SK-N-SH treated with all-trans-retinoic acid at 6 μM for 48 hours (cell line): ENCODE measurements at regions not wholly inside any gene's neighbourhood (a gene's known extent, or its start where the extent isn't known, plus 50 kb on each side); places are given as distances from the start of the nearest gene placed in this dataset.
"Not testable (repeated sequence)": the region's sequence is repeated elsewhere in the genome, so short reads cannot be mapped to it uniquely, and the experiment has no call there.

Experiments
- ATAC-seq: fragments of 200-7000 bp; cut with Tn5 transposase; 3 replicates; pipeline ENCODE4 v1.9.1; 2020; ENCODE audit warnings: mild to moderate bottlenecking, moderate library complexity
- ARNTL ChIP-seq: fragments of 450-650 bp; formaldehyde crosslinking; IDR thresholded peaks from 2 replicates; pipeline ENCODE4 v1.5.0; 2020; ENCODE audit warnings: low read depth, mild to moderate bottlenecking, moderate library complexity, borderline replicate concordance
- BACH2 ChIP-seq: fragments of 250-450 bp; sonication (Bioruptor Pico); IDR thresholded peaks from 2 replicates; pipeline ENCODE4 v1.9.0; 2021; ENCODE audit warnings: mild to moderate bottlenecking, borderline replicate concordance
- CREB5 ChIP-seq: fragments of 250-450 bp; sonication (Bioruptor Pico); IDR thresholded peaks from 2 replicates; pipeline ENCODE4 v1.5.1; 2020; ENCODE audit warnings: low read depth, mild to moderate bottlenecking, moderate library complexity
- ESRRG ChIP-seq: fragments of 250-450 bp; sonication (Bioruptor Pico); IDR thresholded peaks from 2 replicates; pipeline ENCODE4 v1.6.1; 2021; ENCODE audit warnings: mild to moderate bottlenecking
- GLIS3 ChIP-seq: fragments of 250-450 bp; sonication (Bioruptor Pico); IDR thresholded peaks from 2 replicates; pipeline ENCODE4 v1.5.0; 2020; ENCODE audit warnings: mild to moderate bottlenecking, moderate library complexity
- ISL1 ChIP-seq: fragments of 250-450 bp; sonication (Bioruptor Pico); IDR thresholded peaks from 2 replicates; pipeline ENCODE4 v2.1.2; 2022; ENCODE audit warnings: mild to moderate bottlenecking, moderate library complexity
- OSR1 ChIP-seq: fragments of 250-450 bp; sonication (Bioruptor Pico); IDR thresholded peaks from 2 replicates; pipeline ENCODE4 v1.8.0; 2022; ENCODE audit warnings: moderate library complexity, mild to moderate bottlenecking, inconsistent platforms
- PATZ1 ChIP-seq: fragments of 250-450 bp; sonication (Bioruptor Pico); IDR thresholded peaks from 2 replicates; pipeline ENCODE4 v1.8.0; 2020; ENCODE audit warnings: mild to moderate bottlenecking, moderate library complexity, borderline replicate concordance
- POU6F1 ChIP-seq: fragments of 250-450 bp; sonication (Bioruptor Pico); IDR thresholded peaks from 2 replicates; pipeline ENCODE4 v1.8.0; 2021; ENCODE audit warnings: low read depth, mild to moderate bottlenecking, moderate library complexity, borderline replicate concordance
- PPARA ChIP-seq: fragments of 250-450 bp; sonication (Bioruptor Pico); IDR thresholded peaks from 2 replicates; pipeline ENCODE4 v1.5.0; 2020; ENCODE audit warnings: mild to moderate bottlenecking, borderline replicate concordance
- RARB ChIP-seq: fragments of 250-450 bp; sonication (Bioruptor Pico); IDR thresholded peaks from 2 replicates; pipeline ENCODE4 v1.8.0; 2021; ENCODE audit warnings: mild to moderate bottlenecking, moderate library complexity
- SNAI2 ChIP-seq: fragments of 250-450 bp; sonication (Bioruptor Pico); IDR thresholded peaks from 2 replicates; pipeline ENCODE4 v1.5.0; 2020; ENCODE audit warnings: mild to moderate bottlenecking, moderate library complexity
- TCF4 ChIP-seq: fragments of 250-450 bp; sonication (Bioruptor Pico); IDR thresholded peaks from 2 replicates; pipeline ENCODE4 v1.8.0; 2021; ENCODE audit warnings: mild to moderate bottlenecking, moderate library complexity, borderline replicate concordance
- TSHZ2 ChIP-seq: fragments of 250-450 bp; sonication (Bioruptor Pico); IDR thresholded peaks from 2 replicates; pipeline ENCODE4 v1.5.0; 2020; ENCODE audit warnings: mild to moderate bottlenecking, moderate library complexity
- ZC3H10 ChIP-seq: fragments of 250-450 bp; sonication (Bioruptor Pico); IDR thresholded peaks from 2 replicates; pipeline ENCODE4 v1.5.1; 2021; ENCODE audit warnings: mild to moderate bottlenecking, moderate library complexity
- ZFP3 ChIP-seq: fragments of 250-450 bp; sonication (Bioruptor Pico); IDR thresholded peaks from 2 replicates; pipeline ENCODE4 v1.5.0; 2020; ENCODE audit warnings: mild to moderate bottlenecking, moderate library complexity
- ZNF565 ChIP-seq: fragments of 450-650 bp; formaldehyde crosslinking; conservative IDR thresholded peaks from 2 replicates; pipeline ENCODE4 v1.5.0; 2020; ENCODE audit warnings: low read depth, mild to moderate bottlenecking, moderate library complexity
- ZNF70 ChIP-seq: fragments of 450-650 bp; formaldehyde crosslinking; IDR thresholded peaks from 2 replicates; pipeline ENCODE4 v1.5.0; 2020; ENCODE audit warnings: mild to moderate bottlenecking, moderate library complexity
- ZNF8 ChIP-seq: fragments of 450-650 bp; formaldehyde crosslinking; IDR thresholded peaks from 2 replicates; pipeline ENCODE4 v1.5.0; 2020; ENCODE audit warnings: mild to moderate bottlenecking, moderate library complexity

GRCh38 chr4:159966746-159967145, 863.9 kb downstream of the RAPGEF2 start:
- TF ChIP-seq OSR1 (CRISPR knock-in tag) (no peak), GLIS3 (CRISPR knock-in tag) (no peak), ZC3H10 (CRISPR knock-in tag) (no peak), RARB (CRISPR knock-in tag) (no peak), POU6F1 (CRISPR knock-in tag) (no peak), PPARA (CRISPR knock-in tag) (no peak), ARNTL (no peak), CREB5 (CRISPR knock-in tag) (no peak), ZNF70 (CRISPR knock-in tag) (no peak), TSHZ2 (CRISPR knock-in tag) (no peak), ESRRG (CRISPR knock-in tag) (no peak), TCF4 (CRISPR knock-in tag) (no peak), SNAI2 (no peak), ISL1 (no peak)
- no peak for ATAC-seq

- not testable (repeated sequence) for ATAC-seq
Measured at GRCh38 chr4:159976871-159977482, 874.1 kb downstream of the RAPGEF2 start.

- ATAC-seq, result no peak
- no peak for TF ChIP-seq GLIS3 (CRISPR knock-in tag)
- TF ChIP-seq BACH2 (CRISPR knock-in tag), result no peak
- no peak for TF ChIP-seq ESRRG (CRISPR knock-in tag)
- no peak for TF ChIP-seq ARNTL
- no peak for TF ChIP-seq PATZ1 (CRISPR knock-in tag)
- TF ChIP-seq ZFP3 (CRISPR knock-in tag), result no peak
- no peak for TF ChIP-seq ZNF565 (CRISPR knock-in tag)
- no peak for TF ChIP-seq CREB5 (CRISPR knock-in tag)
- TF ChIP-seq ZNF8 (CRISPR knock-in tag), result no peak
- no peak for TF ChIP-seq PPARA (CRISPR knock-in tag)
- TF ChIP-seq SNAI2, result no peak
Measured at GRCh38 chr4:159977907-159978617, 875.2 kb downstream of the RAPGEF2 start.

- TF ChIP-seq TSHZ2 (CRISPR knock-in tag), result no peak
- no peak for TF ChIP-seq PATZ1 (CRISPR knock-in tag)
- TF ChIP-seq PPARA (CRISPR knock-in tag), result no peak
- TF ChIP-seq, all 23 proteins: peak for 0
Measured at GRCh38 chr4:159979351-159979750, 876.5 kb downstream of the RAPGEF2 start.

More at GRCh38 chr4:159979351-159979750, 876.5 kb downstream of the RAPGEF2 start:
- no peak for ATAC-seq
